HFFc6 (cell line): ENCODE measurements at regions not wholly inside any gene's neighbourhood (a gene's known extent, or its start where the extent isn't known, plus 50 kb on each side); places are given as distances from the start of the nearest gene placed in this dataset.
A peak's percentile ranks its signal among the peaks of the same experiment; 100 is the strongest.

Experiments used
- DNase-seq: peaks from one replicate; pipeline ENCODE4 v3.0.0-alpha.2; 2018
- H3K27ac Mint-ChIP-seq: 2 replicates; pipeline ENCODE4 v1.8.0; 2020; ENCODE audit warnings: mild to moderate bottlenecking, mixed read lengths
- H3K27me3 Mint-ChIP-seq: 2 replicates; pipeline ENCODE4 v1.8.0; 2021; ENCODE audit warnings: mild to moderate bottlenecking, moderate library complexity, mixed read lengths; ENCODE audit not compliant: insufficient read depth
- H3K36me3 Mint-ChIP-seq: 2 replicates; pipeline ENCODE4 v1.8.0; 2021; ENCODE audit warnings: low read depth, mixed read lengths
- H3K4me1 Mint-ChIP-seq: 2 replicates; pipeline ENCODE4 v1.8.0; 2020; ENCODE audit warnings: low read depth, mixed read lengths
- H3K4me3 Mint-ChIP-seq: 2 replicates; pipeline ENCODE4 v1.8.0; 2020; ENCODE audit warnings: mild to moderate bottlenecking, moderate library complexity, mixed read lengths
- H3K9me3 Mint-ChIP-seq: 2 replicates; pipeline ENCODE4 v1.8.0; 2020; ENCODE audit warnings: mild to moderate bottlenecking, mixed read lengths
- CTCF ChIP-seq: fragments of 200-600 bp; sonication (generic); IDR thresholded peaks from 2 replicates; pipeline ENCODE4 v1.5.0; 2021; ENCODE audit warnings: antibody characterized with exemption, mild to moderate bottlenecking

GRCh38 chr7:32428546-32428945 lies 61.6 kb downstream of the LSM5 start:
- TF ChIP-seq CTCF, result no peak
- H3K9me3 Mint-ChIP-seq, result peaks cover 5% of the 10 kb centered on the region
- no peaks in the 10 kb centered on the region for H3K36me3 Mint-ChIP-seq
- H3K4me3 Mint-ChIP-seq, result no peak overlapping the region
- no peak for DNase-seq
- H3K27me3 Mint-ChIP-seq, result peaks cover 2% of the 10 kb centered on the region
- H3K4me1 Mint-ChIP-seq, result no peaks in the 10 kb centered on the region
- no peak overlapping the region for H3K27ac Mint-ChIP-seq

- no peak for TF ChIP-seq CTCF
- Mint-ChIP-seq H3K4me1 (no peaks in the 10 kb centered on the region), H3K27me3 (peaks cover 2% of the 10 kb centered on the region), H3K4me3 (no peak overlapping the region), H3K9me3 (peaks cover 5% of the 10 kb centered on the region), H3K36me3 (no peaks in the 10 kb centered on the region), H3K27ac (no peak overlapping the region)
- peak; percentile 4 for DNase-seq
These were observed 62.4 kb downstream of the LSM5 start for GRCh38 chr7:32427769-32428291.

GRCh38 chr7:32416846-32417245 lies 73.3 kb downstream of the LSM5 start:
- H3K4me1 Mint-ChIP-seq, result no peaks in the 10 kb centered on the region
- no peaks in the 10 kb centered on the region; the same call in 1 of the 2 replicates for H3K9me3 Mint-ChIP-seq
- no peaks in the 10 kb centered on the region for H3K36me3 Mint-ChIP-seq
- H3K4me3 Mint-ChIP-seq, result no peak overlapping the region
- TF ChIP-seq CTCF, result no peak
- DNase-seq, result no peak
- H3K27me3 Mint-ChIP-seq, result peaks cover 6% of the 10 kb centered on the region; the same call in 1 of the 2 replicates
- no peak overlapping the region for H3K27ac Mint-ChIP-seq

DNA sequence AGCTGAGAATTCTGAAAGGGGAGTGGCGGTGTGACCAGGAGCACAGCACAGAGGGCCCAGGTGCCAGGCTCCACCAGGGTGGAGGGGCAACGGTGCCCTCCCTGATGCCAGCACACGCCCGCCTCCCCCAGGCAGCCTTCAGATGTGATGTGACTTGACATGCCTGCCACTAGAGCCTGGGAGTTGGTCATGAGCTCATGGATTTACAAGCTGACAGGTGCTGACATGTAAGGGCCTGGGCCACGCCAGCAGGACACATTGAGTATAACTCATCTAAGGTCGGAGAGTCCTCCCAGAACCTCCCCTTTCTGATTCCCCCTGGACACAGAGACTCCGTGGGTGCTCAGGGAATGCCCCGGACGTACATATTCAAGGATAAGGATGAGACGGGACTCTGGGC lies 74.2 kb downstream of the LSM5 start:
- H3K4me1 Mint-ChIP-seq, result no peaks in the 10 kb centered on the region
- H3K27me3 Mint-ChIP-seq, result peaks cover 6% of the 10 kb centered on the region; the same call in 1 of the 2 replicates
- no peaks in the 10 kb centered on the region for H3K36me3 Mint-ChIP-seq
- no peak overlapping the region for H3K4me3 Mint-ChIP-seq
- no peak overlapping the region for H3K27ac Mint-ChIP-seq
- no peaks in the 10 kb centered on the region; the same call in 1 of the 2 replicates for H3K9me3 Mint-ChIP-seq
- TF ChIP-seq CTCF, result no peak
- DNase-seq, result no peak

DNA sequence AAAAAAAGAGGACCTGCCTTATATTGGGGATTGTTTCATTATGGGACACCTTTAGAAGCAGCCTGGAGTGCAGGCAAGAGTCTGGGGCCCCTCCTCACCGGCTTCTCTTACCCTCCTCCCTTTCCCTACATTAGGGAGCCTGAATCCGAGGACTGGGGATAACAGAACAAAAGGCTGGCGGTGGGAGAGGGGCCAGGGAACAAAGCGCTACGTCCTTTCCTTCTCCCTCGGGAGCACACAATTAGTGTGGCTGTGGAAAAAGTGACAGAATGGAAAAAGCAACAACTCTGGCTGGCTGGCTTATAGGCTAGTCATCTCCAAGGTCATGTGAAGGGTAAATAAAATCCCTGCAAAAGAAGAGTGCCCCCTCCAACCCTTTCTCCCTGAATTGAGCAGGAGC lies 74.7 kb downstream of the LSM5 start:
- Mint-ChIP-seq H3K27me3 (peaks cover 6% of the 10 kb centered on the region; the same call in 1 of the 2 replicates), H3K4me3 (no peak overlapping the region), H3K9me3 (no peaks in the 10 kb centered on the region; the same call in 1 of the 2 replicates), H3K36me3 (no peaks in the 10 kb centered on the region), H3K27ac (no peak overlapping the region), H3K4me1 (no peaks in the 10 kb centered on the region)
- no peak for DNase-seq
- no peak for TF ChIP-seq CTCF

DNA sequence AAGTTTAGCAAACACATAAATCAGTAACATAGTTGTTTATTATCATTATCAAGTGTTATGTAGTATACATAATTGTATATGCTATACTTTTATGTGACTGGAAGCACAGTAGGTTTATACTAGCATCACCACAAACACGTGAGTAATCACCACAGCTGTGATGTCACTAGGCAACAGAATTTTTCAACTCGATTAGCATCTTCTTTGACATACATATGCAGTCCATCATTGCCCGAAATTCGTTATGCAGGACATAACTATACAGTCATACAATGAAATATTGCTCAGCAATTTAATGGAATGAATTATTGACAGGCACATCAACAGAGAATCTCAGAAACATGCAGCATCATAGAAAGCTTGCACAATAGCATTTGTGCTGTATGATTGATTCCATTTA lies 77.7 kb downstream of the LSM5 start:
- Mint-ChIP-seq H3K9me3 (no peaks in the 10 kb centered on the region; the same call in 1 of the 2 replicates), H3K4me1 (no peaks in the 10 kb centered on the region)

More for the DNA sequence above, 77.7 kb downstream of the LSM5 start:
- peaks cover 6% of the 10 kb centered on the region; the same call in 1 of the 2 replicates for H3K27me3 Mint-ChIP-seq
- DNase-seq, result no peak
- H3K4me3 Mint-ChIP-seq, result no peak overlapping the region
- TF ChIP-seq CTCF, result no peak
- no peak overlapping the region for H3K27ac Mint-ChIP-seq
- no peaks in the 10 kb centered on the region for H3K36me3 Mint-ChIP-seq
